HEK293 (cell line): ENCODE measurements at regions not wholly inside any gene's neighbourhood (a gene's known extent, or its start where the extent isn't known, plus 50 kb on each side); places are given as distances from the start of the nearest gene placed in this dataset.

ENCODE experiments used
- CTCF ChIA-PET: fragments of 350-600 bp; formaldehyde crosslinking; extraction: SDS; loops from one replicate; lab custom pipeline; 2021; ENCODE audit warnings: antibody characterized with exemption; lab: Yijun Ruan, JAX
- POLR2A ChIA-PET: fragments of 300-600 bp; formaldehyde crosslinking; extraction: SDS; loops from one replicate; lab custom pipeline; 2020; ENCODE audit warnings: antibody characterized with exemption, inconsistent platforms; lab: Yijun Ruan, JAX
- H3K27ac ChIP-seq: fragments of 200-500 bp; sonication (Bioruptor generic); 2 replicates; pipeline ENCODE4 v1.5.1; 2014; ENCODE audit warnings: low read depth, low read length, control low read depth, inconsistent platforms; ENCODE audit errors: extremely low read depth
- H3K36me3 ChIP-seq, 2 experiments: fragments of 200-500 bp in 1 of 2; sonication (Bioruptor generic) in 1 of 2; 1 replicate in 1 of 2; 2 replicates in 1 of 2; pipeline ENCODE4 v1.5.1; 2014 to 2017; ENCODE audit warnings: inconsistent platforms in 2 of 2, low read length in 2 of 2; ENCODE audit not compliant: control insufficient read depth in 2 of 2, insufficient read depth in 1 of 2
- H3K4me1 ChIP-seq: fragments of 200-500 bp; sonication (Bioruptor generic); 2 replicates; pipeline ENCODE4 v1.5.1; 2014; ENCODE audit warnings: mild to moderate bottlenecking, low read length, inconsistent platforms; ENCODE audit not compliant: control insufficient read depth, insufficient read depth
- H3K4me3 ChIP-seq: 2 replicates; pipeline ENCODE4 v1.5.1; 2011; ENCODE audit warnings: low read depth, mild to moderate bottlenecking, control low read depth, low read length, moderate library complexity
- H3K9me3 ChIP-seq: fragments of 200-500 bp; sonication (Bioruptor generic); 2 replicates; pipeline ENCODE4 v1.5.1; 2014; ENCODE audit warnings: low read depth, low read length, inconsistent platforms; ENCODE audit not compliant: control insufficient read depth, insufficient read depth
- AEBP2 ChIP-seq: fragments of 450-650 bp; formaldehyde crosslinking; IDR thresholded peaks from 2 replicates; pipeline ENCODE4 v1.5.1; 2016; ENCODE audit warnings: missing biosample characterization, missing genetic modification characterization, borderline replicate concordance
- CTCF ChIP-seq: fragments of 450-650 bp; formaldehyde crosslinking; IDR thresholded peaks from 2 replicates; pipeline ENCODE4 v1.5.1; 2016; ENCODE audit warnings: missing biosample characterization, missing genetic modification characterization
- HOXA7 ChIP-seq: sonication (generic); formaldehyde crosslinking; IDR thresholded peaks from 2 replicates; pipeline ENCODE4 v1.8.1; 2022; ENCODE audit warnings: missing genetic modification reagents, borderline replicate concordance
- IKZF3 ChIP-seq: fragments of 450-650 bp; IDR thresholded peaks from 2 replicates; pipeline ENCODE4 v1.5.0; 2018; ENCODE audit warnings: missing biosample characterization, mild to moderate bottlenecking, missing genetic modification characterization, moderate library complexity
- KLF1 ChIP-seq: fragments of 450-650 bp; formaldehyde crosslinking; IDR thresholded peaks from 2 replicates; pipeline ENCODE4 v1.5.1; 2016; ENCODE audit warnings: missing biosample characterization, missing genetic modification characterization
- PRDM10 ChIP-seq: fragments of 450-650 bp; formaldehyde crosslinking; IDR thresholded peaks from 2 replicates; pipeline ENCODE4 v1.5.1; 2016; ENCODE audit warnings: missing biosample characterization, missing genetic modification characterization
- PRDM4 ChIP-seq: fragments of 450-650 bp; formaldehyde crosslinking; IDR thresholded peaks from 2 replicates; pipeline ENCODE4 v1.5.1; 2017; ENCODE audit warnings: missing biosample characterization, missing genetic modification characterization
- REST ChIP-seq: fragments of 450-650 bp; formaldehyde crosslinking; IDR thresholded peaks from 2 replicates; pipeline ENCODE4 v1.5.1; 2016; ENCODE audit warnings: missing biosample characterization, missing genetic modification characterization
- ZBTB48 ChIP-seq: fragments of 450-650 bp; formaldehyde crosslinking; IDR thresholded peaks from 2 replicates; pipeline ENCODE4 v1.5.1; 2016; ENCODE audit warnings: missing biosample characterization, missing genetic modification characterization
- ZNF133 ChIP-seq: fragments of 450-650 bp; formaldehyde crosslinking; IDR thresholded peaks from 2 replicates; pipeline ENCODE4 v1.5.1; 2016; ENCODE audit warnings: missing biosample characterization, missing genetic modification characterization
- ZNF148 ChIP-seq: fragments of 450-650 bp; formaldehyde crosslinking; IDR thresholded peaks from 2 replicates; pipeline ENCODE4 v1.5.0; 2017; ENCODE audit warnings: missing biosample characterization, missing genetic modification characterization, borderline replicate concordance
- ZNF16 ChIP-seq: fragments of 450-650 bp; formaldehyde crosslinking; IDR thresholded peaks from 2 replicates; pipeline ENCODE4 v1.5.1; 2016; ENCODE audit warnings: low read depth, missing biosample characterization, missing genetic modification characterization
- ZNF501 ChIP-seq: fragments of 450-650 bp; formaldehyde crosslinking; IDR thresholded peaks from 2 replicates; pipeline ENCODE4 v1.5.1; 2016; ENCODE audit warnings: missing biosample characterization, missing genetic modification characterization
- ZNF658 ChIP-seq: fragments of 450-650 bp; formaldehyde crosslinking; IDR thresholded peaks from 2 replicates; pipeline ENCODE4; 2016; ENCODE audit warnings: missing biosample characterization, missing genetic modification characterization

GRCh38 chr18:25434745-25435144 lies 82.8 kb upstream of the ZNF521 start:
- Histone ChIP-seq H3K9me3 (no peaks in the 10 kb centered on the region), H3K36me3 (no peaks in the 10 kb centered on the region)
- TF ChIP-seq PRDM10 (tag by site-specific recombination) (no peak), ZNF501 (no peak), HOXA7 (CRISPR knock-in tag) (no peak), CTCF (tag by site-specific recombination) (no peak), ZNF658 (no peak), ZNF133 (tag by site-specific recombination) (no peak), AEBP2 (tag by site-specific recombination) (no peak), PRDM4 (tag by site-specific recombination) (no peak), KLF1 (no peak), IKZF3 (tag by site-specific recombination) (no peak), REST (no peak)
- TF ChIP-seq, all 188 proteins: peak for 0
- POLR2A ChIA-PET: no interaction called here
- Histone ChIP-seq H3K4me1 (no peaks in the 10 kb centered on the region), H3K27ac (no peak overlapping the region), H3K4me3 (no peak overlapping the region)
- CTCF ChIA-PET: interaction anchor here (0.6 kb wide), 1 partner anchor 15 kb away, joined by 3 read pairs; no protein-coding TSS in a partner anchor

- no peak overlapping the region for H3K27ac ChIP-seq
- CTCF ChIA-PET: no interaction called here
These were observed 81.6 kb upstream of the ZNF521 start for GRCh38 chr18:25433590-25433989.

More at GRCh38 chr18:25433590-25433989, 81.6 kb upstream of the ZNF521 start:
- no peak for TF ChIP-seq PRDM4 (tag by site-specific recombination)
- no peak for TF ChIP-seq ZNF148 (tag by site-specific recombination)
- TF ChIP-seq ZBTB48 (tag by site-specific recombination): no peak
- no peak for TF ChIP-seq ZNF16 (tag by site-specific recombination)
- POLR2A ChIA-PET: no interaction called here
- Histone ChIP-seq H3K4me3 (no peak overlapping the region), H3K36me3 (no peaks in the 10 kb centered on the region), H3K9me3 (no peaks in the 10 kb centered on the region), H3K4me1 (no peaks in the 10 kb centered on the region)
